HepG2 (cell line): ENCODE measurements at regions not wholly inside any gene's neighbourhood (a gene's known extent, or its start where the extent isn't known, plus 50 kb on each side); places are given as distances from the start of the nearest gene placed in this dataset.

ENCODE experiments used
- ATAC-seq: fragments of 200-7000 bp; cut with Tn5 transposase; 3 replicates; pipeline ENCODE4 v1.9.1; 2020; ENCODE audit warnings: mild to moderate bottlenecking, moderate library complexity
- BruUV-seq: library from RNA; stranded (reverse); fragments of 400-500 nt; replicated peaks from 2 replicates; lab custom pipeline; 2021; lab: Mats Ljungman, UMichigan
- CTCF ChIA-PET: fragments of 300-600 bp; formaldehyde crosslinking; extraction: SDS; loops from one replicate; lab custom pipeline; 2021; ENCODE audit warnings: low total read pairs, inconsistent platforms, low intra/inter-chr PET ratio; lab: Yijun Ruan, JAX
- POLR2A ChIA-PET: fragments of 350-600 bp; sonication (Branson Sonifier 250); formaldehyde crosslinking; loops from one replicate; lab custom pipeline; 2020; ENCODE audit warnings: antibody characterized with exemption, inconsistent platforms; lab: Yijun Ruan, JAX
- DNase-seq: peaks from one replicate; pipeline ENCODE4 v3.0.0-alpha.2; 2015; ENCODE audit warnings: low spot score
- FAIRE-seq: peaks from 3 replicates; lab custom pipeline; 2011; peaks lifted over from hg19 to GRCh38; lab: Jason Lieb, UNC
- H2AFZ ChIP-seq: one replicate; pipeline ENCODE4 v1.6.1; 2011; ENCODE audit warnings: low read length, inconsistent platforms
- H3K27ac ChIP-seq: fragments of 300-600 bp; 3 replicates; pipeline ENCODE4 v1.8.0; 2011; ENCODE audit warnings: mixed run types, mild to moderate bottlenecking, mixed read lengths, low read length, inconsistent platforms; ENCODE audit not compliant: insufficient read depth; ENCODE audit errors: extremely low read length
- H3K27me3 ChIP-seq, 2 experiments: fragments of 200-600 bp in 1 of 2; 2 replicates in 1 of 2; 3 replicates in 1 of 2; pipeline versions ENCODE4 v1.6.0 to v1.8.0; 2011; ENCODE audit warnings: low read length in 2 of 2, mild to moderate bottlenecking in 2 of 2, moderate library complexity in 2 of 2, inconsistent platforms in 1 of 2; ENCODE audit not compliant: insufficient read depth in 2 of 2, control insufficient read depth in 1 of 2
- H3K36me3 ChIP-seq, 2 experiments: fragments of 200-600 bp in 1 of 2; replicated peaks in 1 of 2; 2 replicates in 1 of 2; 3 replicates in 1 of 2; pipeline versions ENCODE4 v1.5.1 to v1.8.0; 2011; ENCODE audit warnings: low read length in 2 of 2, inconsistent platforms in 1 of 2; ENCODE audit not compliant: insufficient read depth in 2 of 2, control insufficient read depth in 1 of 2
- H3K4me1 ChIP-seq: 2 replicates; pipeline ENCODE4 v1.5.1; 2012; ENCODE audit warnings: low read length, inconsistent platforms; ENCODE audit not compliant: insufficient read depth
- H3K4me2 ChIP-seq: 2 replicates; pipeline ENCODE4 v1.6.0; 2011; ENCODE audit warnings: low read depth, low read length, inconsistent platforms
- H3K4me3 ChIP-seq, 3 experiments: fragments of 200-600 bp in 1 of 3; sonication (generic), shearing (Covaris generic) in 1 of 3; replicated peaks in 1 of 3; 2 replicates each; pipeline ENCODE4 v1.5.1; 2011 to 2016; ENCODE audit warnings: low read length in 3 of 3, inconsistent platforms in 2 of 3, low read depth in 2 of 3, mild to moderate bottlenecking in 2 of 3, control low read depth in 1 of 3, mixed read lengths in 1 of 3; ENCODE audit not compliant: insufficient read depth in 1 of 3
- H3K79me2 ChIP-seq: one replicate; pipeline ENCODE4 v1.6.1; 2011; ENCODE audit warnings: low read length, inconsistent platforms; ENCODE audit not compliant: insufficient read depth
- H3K9ac ChIP-seq: 2 replicates; pipeline ENCODE4 v1.6.0; 2011; ENCODE audit warnings: mild to moderate bottlenecking, low read depth, low read length, inconsistent platforms; ENCODE audit not compliant: insufficient read depth
- H3K9me3 ChIP-seq: 2 replicates; pipeline ENCODE4 v1.5.1; 2012; ENCODE audit warnings: mild to moderate bottlenecking, low read length
- H4K20me1 ChIP-seq: 2 replicates; pipeline ENCODE4 v1.6.0; 2011; ENCODE audit warnings: inconsistent platforms, mild to moderate bottlenecking, low read length, moderate library complexity; ENCODE audit not compliant: insufficient read depth
- BCL3 ChIP-seq: sonication (generic); formaldehyde crosslinking; IDR thresholded peaks from 2 replicates; pipeline ENCODE4 v1.5.1; 2020; ENCODE audit warnings: mild to moderate bottlenecking, missing genetic modification reagents, moderate library complexity
- CTCF ChIP-seq: sonication (generic); formaldehyde crosslinking; IDR thresholded peaks from 2 replicates; pipeline ENCODE4 v1.5.0; 2020; ENCODE audit warnings: mild to moderate bottlenecking, missing genetic modification reagents, moderate library complexity
- GATAD1 ChIP-seq: IDR thresholded peaks from 2 replicates; pipeline ENCODE4 v1.6.1; 2016; ENCODE audit warnings: missing genetic modification reagents, missing compliant biosample characterization
- ISL2 ChIP-seq: sonication (generic); formaldehyde crosslinking; IDR thresholded peaks from 2 replicates; pipeline ENCODE4 v1.5.0; 2020; ENCODE audit warnings: missing genetic modification reagents
- JUNB ChIP-seq: sonication (generic); formaldehyde crosslinking; IDR thresholded peaks from 2 replicates; pipeline ENCODE4 v1.8.0; 2022; ENCODE audit warnings: missing genetic modification reagents, mild to moderate bottlenecking, borderline replicate concordance
- KLF13 ChIP-seq: sonication (generic); formaldehyde crosslinking; IDR thresholded peaks from 2 replicates; pipeline ENCODE4 v1.4.0; 2020; ENCODE audit warnings: mild to moderate bottlenecking, missing genetic modification reagents
- MAFF ChIP-seq: IDR thresholded peaks from 2 replicates; pipeline ENCODE4 v1.6.1; 2011; ENCODE audit warnings: low read depth, low read length, improper control_type of control experiment
- NKX3-1 ChIP-seq: sonication (generic); formaldehyde crosslinking; IDR thresholded peaks from 2 replicates; pipeline ENCODE4 v1.5.0; 2020; ENCODE audit warnings: missing genetic modification reagents
- SOX5 ChIP-seq: IDR thresholded peaks from 2 replicates; pipeline ENCODE4 v1.6.1; 2016; ENCODE audit warnings: borderline replicate concordance
- SRF ChIP-seq: IDR thresholded peaks from 2 replicates; pipeline ENCODE4 v1.6.1; 2011; ENCODE audit warnings: mild to moderate bottlenecking, low read depth, low read length, moderate library complexity
- ZNF619 ChIP-seq: sonication (generic); formaldehyde crosslinking; IDR thresholded peaks from 2 replicates; pipeline ENCODE4 v1.4.0; 2020; ENCODE audit warnings: mild to moderate bottlenecking, missing genetic modification reagents
- WGBS: methylation state at CpG from one replicate; pipeline ENCODE4 v1.1.6; 2017; ENCODE audit warnings: low lambda C conversion rate; 5-methylcytosine and 5-hydroxymethylcytosine counted together
- in situ Hi-C: cut with HindIII; loops from 2 replicates; pipeline ENCODE4 v1.10.0; 2017; ENCODE audit warnings: low pct_unique_long_range_greater_than_20kb; ENCODE audit not compliant: extremely low pct_ligation_motif_present
- intact Hi-C: fragments of 100-400 bp; cut with micrococcal nuclease; formaldehyde crosslinking; loops from one replicate; pipeline ENCODE4 v1.10.0; 2022; ENCODE audit not compliant: unreplicated experiment

GRCh38 chr20:57062241-57062640, 204.2 kb downstream of the BMP7 start:
- BruUV-seq, result no TSS peak
- Histone ChIP-seq H3K9me3 (no peaks in the 10 kb centered on the region), H3K27ac (no peak overlapping the region), H3K4me3 (no peak overlapping the region), H4K20me1 (no peaks in the 10 kb centered on the region), H2AFZ (no peak overlapping the region), H3K4me1 (no peaks in the 10 kb centered on the region), H3K27me3 (peaks cover 2 to 38% of the 10 kb centered on the region in 2 experiments), H3K9ac (no peak overlapping the region), H3K4me2 (no peak overlapping the region), H3K36me3 (no peaks in the 10 kb centered on the region), H3K79me2 (no peaks in the 10 kb centered on the region)
- no peak for ATAC-seq
- WGBS, result 7% methylated on average over 4 of the region's 4 CpGs
- TF ChIP-seq KLF13 (CRISPR knock-in tag) (no peak), SOX5 (CRISPR knock-in tag) (no peak), JUNB (CRISPR knock-in tag) (no peak), MAFF (no peak), ISL2 (CRISPR knock-in tag) (no peak), SRF (no peak), GATAD1 (CRISPR knock-in tag) (no peak), CTCF (no peak), BCL3 (no peak), NKX3-1 (CRISPR knock-in tag) (no peak), ZNF619 (no peak)
- intact Hi-C loops (loop anchor here (5.0 kb wide), 1 partner anchor 510 kb away; no protein-coding TSS in a partner anchor), in situ Hi-C loops (no loop called here)
- CTCF ChIA-PET, result no interaction called here
- POLR2A ChIA-PET, result no interaction called here
- FAIRE-seq, result no peak
- no peak for DNase-seq
